ENCODE measurements at regions not wholly inside any gene's neighbourhood (a gene's known extent, or its start where the extent isn't known, plus 50 kb on each side); places are given as distances from the start of the nearest gene placed in this dataset.

- TF ChIP-seq, protein P1, sequence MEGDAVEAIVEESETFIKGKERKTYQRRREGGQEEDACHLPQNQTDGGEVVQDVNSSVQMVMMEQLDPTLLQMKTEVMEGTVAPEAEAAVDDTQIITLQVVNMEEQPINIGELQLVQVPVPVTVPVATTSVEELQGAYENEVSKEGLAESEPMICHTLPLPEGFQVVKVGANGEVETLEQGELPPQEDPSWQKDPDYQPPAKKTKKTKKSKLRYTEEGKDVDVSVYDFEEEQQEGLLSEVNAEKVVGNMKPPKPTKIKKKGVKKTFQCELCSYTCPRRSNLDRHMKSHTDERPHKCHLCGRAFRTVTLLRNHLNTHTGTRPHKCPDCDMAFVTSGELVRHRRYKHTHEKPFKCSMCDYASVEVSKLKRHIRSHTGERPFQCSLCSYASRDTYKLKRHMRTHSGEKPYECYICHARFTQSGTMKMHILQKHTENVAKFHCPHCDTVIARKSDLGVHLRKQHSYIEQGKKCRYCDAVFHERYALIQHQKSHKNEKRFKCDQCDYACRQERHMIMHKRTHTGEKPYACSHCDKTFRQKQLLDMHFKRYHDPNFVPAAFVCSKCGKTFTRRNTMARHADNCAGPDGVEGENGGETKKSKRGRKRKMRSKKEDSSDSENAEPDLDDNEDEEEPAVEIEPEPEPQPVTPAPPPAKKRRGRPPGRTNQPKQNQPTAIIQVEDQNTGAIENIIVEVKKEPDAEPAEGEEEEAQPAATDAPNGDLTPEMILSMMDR (IDR thresholded peaks at IDR 0.05; ENCODE audit: low read length), result no peak
- no peak for TF ChIP-seq EZH2phosphoT487 (IDR thresholded peaks at IDR 0.05; ENCODE audit: low read length)
These were observed 76.4 kb upstream of the UCN3 start for GRCh38 chr10:5288359-5288758.
